G401.6 (cell line): ENCODE measurements at regions not wholly inside any gene's neighbourhood (a gene's known extent, or its start where the extent isn't known, plus 50 kb on each side); places are given as distances from the start of the nearest gene placed in this dataset.

ENCODE experiments used
- FAIRE-seq: peaks from 2 replicates; lab custom pipeline; 2012; peaks lifted over from hg19 to GRCh38; lab: Jason Lieb, UNC

- no peak for FAIRE-seq
These were observed 1075.3 kb downstream of the XPNPEP1 start for GRCh38 chr10:108848046-108848445.

- FAIRE-seq, result no peak
These were observed 1082.4 kb downstream of the XPNPEP1 start for GRCh38 chr10:108840944-108841343.

GRCh38 chr10:108836362-108836761 is 1086.9 kb downstream of the XPNPEP1 start:
- FAIRE-seq, result no peak

GRCh38 chr10:108822026-108822425 is 1101.3 kb downstream of the XPNPEP1 start:
- FAIRE-seq, result no peak

GRCh38 chr10:108819302-108819701 is 1104.0 kb downstream of the XPNPEP1 start:
- no peak for FAIRE-seq

GRCh38 chr10:108817584-108817983 is 1105.7 kb downstream of the XPNPEP1 start:
- FAIRE-seq, result no peak

- no peak for FAIRE-seq
These were observed 1106.2 kb downstream of the XPNPEP1 start for GRCh38 chr10:108817135-108817534.

GRCh38 chr10:108812906-108813305 is 1110.4 kb downstream of the XPNPEP1 start:
- FAIRE-seq, result no peak

GRCh38 chr10:108812296-108812695 is 1111.0 kb downstream of the XPNPEP1 start:
- no peak for FAIRE-seq

- FAIRE-seq, result no peak
These were observed 1115.1 kb downstream of the XPNPEP1 start for GRCh38 chr10:108808228-108808627.

GRCh38 chr10:108801775-108802517 is 1121.4 kb downstream of the XPNPEP1 start:
- FAIRE-seq, result no peak

- no peak for FAIRE-seq
These were observed 1122.1 kb downstream of the XPNPEP1 start for GRCh38 chr10:108801220-108801619.

GRCh38 chr10:108797573-108797972 is 1125.7 kb downstream of the XPNPEP1 start:
- FAIRE-seq, result no peak

- peak; percentile 25 for FAIRE-seq
These were observed 1131.4 kb downstream of the XPNPEP1 start for GRCh38 chr10:108791794-108792474.

GRCh38 chr10:108791030-108791429 is 1132.3 kb downstream of the XPNPEP1 start:
- FAIRE-seq, result no peak

- no peak for FAIRE-seq
These were observed 1133.4 kb downstream of the XPNPEP1 start for GRCh38 chr10:108789919-108790318.

GRCh38 chr10:108789336-108789735 is 1134.0 kb downstream of the XPNPEP1 start:
- no peak for FAIRE-seq

- FAIRE-seq, result no peak
These were observed 1134.4 kb downstream of the XPNPEP1 start for GRCh38 chr10:108788891-108789290.

GRCh38 chr10:108787932-108788331 is 1135.4 kb downstream of the XPNPEP1 start:
- no peak for FAIRE-seq

- no peak for FAIRE-seq
These were observed 1138.3 kb downstream of the XPNPEP1 start for GRCh38 chr10:108785011-108785410.

- FAIRE-seq, result no peak
These were observed 1138.8 kb downstream of the XPNPEP1 start for GRCh38 chr10:108784534-108784933.

GRCh38 chr10:108783897-108784296 is 1139.4 kb downstream of the XPNPEP1 start:
- FAIRE-seq, result peak; percentile 93

GRCh38 chr10:108782411-108782810 is 1140.9 kb downstream of the XPNPEP1 start:
- FAIRE-seq, result no peak

- FAIRE-seq, result no peak
These were observed 1143.8 kb downstream of the XPNPEP1 start for GRCh38 chr10:108779501-108779900.
